ENCODE measurements at regions not wholly inside any gene's neighbourhood (a gene's known extent, or its start where the extent isn't known, plus 50 kb on each side); places are given as distances from the start of the nearest gene placed in this dataset.

DNA sequence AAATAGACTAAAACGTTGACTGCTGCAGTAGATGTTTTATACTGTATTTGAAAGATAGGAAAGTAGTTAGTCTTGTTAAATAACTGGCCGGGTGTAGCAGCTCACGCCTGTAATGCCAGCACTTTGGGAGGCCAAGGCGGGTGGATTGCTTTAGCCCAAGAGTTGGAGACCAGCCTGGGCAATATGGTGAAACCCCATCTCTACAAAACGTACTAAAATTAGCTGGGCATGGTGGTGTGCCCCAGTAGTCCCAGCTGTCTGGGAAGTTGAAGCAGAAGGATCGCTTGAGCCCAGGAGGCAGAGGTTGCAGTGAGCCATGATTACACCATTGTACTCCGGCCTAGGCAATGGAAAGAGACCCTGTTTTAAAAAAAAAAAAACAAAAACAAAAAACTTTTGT lies 60.5 kb upstream of the ULK4 start:
- Histone ChIP-seq H3K4me3 (ENCODE audit: low read length) (no peak overlapping the region), H3F3A (ENCODE audit: control insufficient read depth, insufficient read depth) (peaks cover 18% of the 10 kb centered on the region), H3K36me3 (ENCODE audit: control insufficient read depth, low read length) (peaks cover 24% of the 10 kb centered on the region), H3K9me2 (replicated peaks; ENCODE audit: control insufficient read depth, low read length) (no peaks in the 10 kb centered on the region), H3K4me1 (ENCODE audit: control insufficient read depth, low read length) (peaks cover 98% of the 10 kb centered on the region), H3K79me2 (ENCODE audit: control insufficient read depth, low read length) (peaks cover 100% of the 10 kb centered on the region), H4K20me1 (ENCODE audit: control insufficient read depth, insufficient read depth, low read depth, low read length) (peaks cover 38% of the 10 kb centered on the region), H3K27ac (ENCODE audit: low read depth, low read length) (no peak overlapping the region), H3K9me3 (ENCODE audit: control insufficient read depth, insufficient read depth, low read length) (no peaks in the 10 kb centered on the region), H3K4me2 (ENCODE audit: low read length) (peak overlapping the region; percentile 13; the same call in 1 of the 2 replicates), H3K27me3 (ENCODE audit: control insufficient read depth, low read length) (no peaks in the 10 kb centered on the region)
- no peak for TF ChIP-seq EZH2phosphoT487 (IDR thresholded peaks at IDR 0.05; ENCODE audit: borderline replicate concordance, low read length)
- TF ChIP-seq, protein P1, sequence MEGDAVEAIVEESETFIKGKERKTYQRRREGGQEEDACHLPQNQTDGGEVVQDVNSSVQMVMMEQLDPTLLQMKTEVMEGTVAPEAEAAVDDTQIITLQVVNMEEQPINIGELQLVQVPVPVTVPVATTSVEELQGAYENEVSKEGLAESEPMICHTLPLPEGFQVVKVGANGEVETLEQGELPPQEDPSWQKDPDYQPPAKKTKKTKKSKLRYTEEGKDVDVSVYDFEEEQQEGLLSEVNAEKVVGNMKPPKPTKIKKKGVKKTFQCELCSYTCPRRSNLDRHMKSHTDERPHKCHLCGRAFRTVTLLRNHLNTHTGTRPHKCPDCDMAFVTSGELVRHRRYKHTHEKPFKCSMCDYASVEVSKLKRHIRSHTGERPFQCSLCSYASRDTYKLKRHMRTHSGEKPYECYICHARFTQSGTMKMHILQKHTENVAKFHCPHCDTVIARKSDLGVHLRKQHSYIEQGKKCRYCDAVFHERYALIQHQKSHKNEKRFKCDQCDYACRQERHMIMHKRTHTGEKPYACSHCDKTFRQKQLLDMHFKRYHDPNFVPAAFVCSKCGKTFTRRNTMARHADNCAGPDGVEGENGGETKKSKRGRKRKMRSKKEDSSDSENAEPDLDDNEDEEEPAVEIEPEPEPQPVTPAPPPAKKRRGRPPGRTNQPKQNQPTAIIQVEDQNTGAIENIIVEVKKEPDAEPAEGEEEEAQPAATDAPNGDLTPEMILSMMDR (IDR thresholded peaks at IDR 0.05; ENCODE audit: low read depth, low read length, poor library complexity, severe bottlenecking), result no peak

DNA sequence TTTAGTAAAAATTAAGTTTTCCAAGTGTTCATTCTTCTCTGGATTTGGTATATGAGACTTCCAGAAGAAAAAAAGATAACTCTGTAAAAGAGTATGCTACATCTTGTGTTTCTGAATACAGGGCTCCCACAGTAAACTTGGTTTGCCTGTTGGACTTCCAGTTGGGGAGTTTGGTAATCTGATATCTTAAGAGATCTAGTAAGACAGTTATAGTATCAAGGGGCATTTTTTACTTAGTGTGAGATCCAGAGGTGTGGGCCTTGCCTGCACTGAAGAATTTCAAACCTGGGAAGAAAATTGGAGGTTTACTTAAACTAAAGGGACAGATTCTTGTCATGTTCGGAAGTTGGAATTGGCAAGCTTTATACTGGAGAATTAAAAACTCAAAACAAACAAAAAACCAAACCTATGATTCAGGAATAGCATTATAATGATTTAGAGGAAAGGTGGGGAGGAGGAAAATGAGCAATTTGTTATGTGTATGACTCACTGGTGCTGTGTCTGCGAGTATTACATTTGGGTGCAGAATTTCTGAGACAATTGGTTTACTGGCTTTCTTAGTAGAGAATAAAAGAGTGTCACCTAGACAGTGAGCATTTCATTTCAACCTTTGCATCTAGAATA lies 58.9 kb upstream of the ULK4 start:
- H3K4me1 ChIP-seq (ENCODE audit: control insufficient read depth, low read length), result peaks cover 98% of the 10 kb centered on the region
- peaks cover 100% of the 10 kb centered on the region for H3K79me2 ChIP-seq (ENCODE audit: control insufficient read depth, low read length)
- peak overlapping the region; percentile 32; the same call in 1 of the 2 replicates for H3K4me2 ChIP-seq (ENCODE audit: low read length)
- H3K36me3 ChIP-seq (ENCODE audit: control insufficient read depth, low read length), result peaks cover 37% of the 10 kb centered on the region
- peaks cover 39% of the 10 kb centered on the region for H4K20me1 ChIP-seq (ENCODE audit: control insufficient read depth, insufficient read depth, low read depth, low read length)
- H3K4me3 ChIP-seq (ENCODE audit: low read length), result no peak overlapping the region
- no peak for TF ChIP-seq EZH2phosphoT487 (IDR thresholded peaks at IDR 0.05; ENCODE audit: borderline replicate concordance, low read length)
- TF ChIP-seq, protein P1 (IDR thresholded peaks at IDR 0.05; ENCODE audit: low read depth, low read length, poor library complexity, severe bottlenecking), result no peak
- no peak overlapping the region for H3K27ac ChIP-seq (ENCODE audit: low read depth, low read length)
- H3K9me2 ChIP-seq (replicated peaks; ENCODE audit: control insufficient read depth, low read length), result no peaks in the 10 kb centered on the region
- H3K27me3 ChIP-seq (ENCODE audit: control insufficient read depth, low read length), result no peaks in the 10 kb centered on the region
- peaks cover 15% of the 10 kb centered on the region for H3F3A ChIP-seq (ENCODE audit: control insufficient read depth, insufficient read depth)
- no peaks in the 10 kb centered on the region for H3K9me3 ChIP-seq (ENCODE audit: control insufficient read depth, insufficient read depth, low read length)

DNA sequence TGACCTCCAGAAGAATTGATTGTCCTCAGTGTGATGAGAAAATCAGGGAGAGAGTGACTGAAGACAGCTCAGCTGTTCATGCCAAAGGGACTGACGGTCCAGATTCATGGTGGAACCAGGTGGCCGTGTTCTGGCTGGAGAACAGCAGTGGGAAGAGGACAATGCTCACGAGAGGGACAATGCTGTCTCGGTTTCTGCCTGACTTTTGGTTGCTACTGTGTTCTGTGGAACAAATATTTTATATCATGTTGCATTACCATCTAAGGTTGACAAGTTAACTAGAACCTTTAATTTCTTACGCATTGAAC lies 58.0 kb upstream of the ULK4 start:
- no peak for TF ChIP-seq EZH2phosphoT487 (IDR thresholded peaks at IDR 0.05; ENCODE audit: borderline replicate concordance, low read length)
- TF ChIP-seq, protein P1 (IDR thresholded peaks at IDR 0.05; ENCODE audit: low read depth, low read length, poor library complexity, severe bottlenecking), result no peak
- no peaks in the 10 kb centered on the region for H3K27me3 ChIP-seq (ENCODE audit: control insufficient read depth, low read length)
- H3K4me1 ChIP-seq (ENCODE audit: control insufficient read depth, low read length), result peaks cover 98% of the 10 kb centered on the region
- no peak overlapping the region for H3K27ac ChIP-seq (ENCODE audit: low read depth, low read length)
- H3K79me2 ChIP-seq (ENCODE audit: control insufficient read depth, low read length), result peaks cover 100% of the 10 kb centered on the region
- H3K9me3 ChIP-seq (ENCODE audit: control insufficient read depth, insufficient read depth, low read length), result no peaks in the 10 kb centered on the region
- H4K20me1 ChIP-seq (ENCODE audit: control insufficient read depth, insufficient read depth, low read depth, low read length), result peaks cover 45% of the 10 kb centered on the region
- peak overlapping the region; percentile 32 for H3K4me2 ChIP-seq (ENCODE audit: low read length)
- peaks cover 7% of the 10 kb centered on the region for H3F3A ChIP-seq (ENCODE audit: control insufficient read depth, insufficient read depth)
- peaks cover 46% of the 10 kb centered on the region for H3K36me3 ChIP-seq (ENCODE audit: control insufficient read depth, low read length)
- H3K9me2 ChIP-seq (replicated peaks; ENCODE audit: control insufficient read depth, low read length), result no peaks in the 10 kb centered on the region
- no peak overlapping the region for H3K4me3 ChIP-seq (ENCODE audit: low read length)
